Fibroblast of mammary gland (primary cell): ENCODE measurements at regions not wholly inside any gene's neighbourhood (a gene's known extent, or its start where the extent isn't known, plus 50 kb on each side); places are given as distances from the start of the nearest gene placed in this dataset.
"Not testable (repeated sequence)": the region's sequence is repeated elsewhere in the genome, so short reads cannot be mapped to it uniquely, and the experiment has no call there.

ENCODE experiments used
- DNase-seq: peaks from one replicate; pipeline ENCODE4 v3.0.0-alpha.2; 2010; ENCODE audit warnings: low read depth
- H3K4me3 ChIP-seq: 2 replicates; pipeline ENCODE4 v1.5.1; 2011; ENCODE audit warnings: low read depth, mild to moderate bottlenecking, low read length, moderate library complexity; ENCODE audit not compliant: control insufficient read depth
- CTCF ChIP-seq: conservative IDR thresholded peaks from 2 replicates; pipeline ENCODE4 v1.5.1; 2011; ENCODE audit warnings: low read depth, low read length, inconsistent platforms; ENCODE audit not compliant: control insufficient read depth, insufficient read depth

- no peak for DNase-seq
- H3K4me3 ChIP-seq: no peak overlapping the region
- no peak for TF ChIP-seq CTCF
Measured at GRCh38 chr6:115540077-115540869, 520.4 kb downstream of the FRK start.

GRCh38 chr6:115539531-115539930 is 521.2 kb downstream of the FRK start:
- no peak for TF ChIP-seq CTCF
- no peak for DNase-seq
- H3K4me3 ChIP-seq: no peak overlapping the region

DNA sequence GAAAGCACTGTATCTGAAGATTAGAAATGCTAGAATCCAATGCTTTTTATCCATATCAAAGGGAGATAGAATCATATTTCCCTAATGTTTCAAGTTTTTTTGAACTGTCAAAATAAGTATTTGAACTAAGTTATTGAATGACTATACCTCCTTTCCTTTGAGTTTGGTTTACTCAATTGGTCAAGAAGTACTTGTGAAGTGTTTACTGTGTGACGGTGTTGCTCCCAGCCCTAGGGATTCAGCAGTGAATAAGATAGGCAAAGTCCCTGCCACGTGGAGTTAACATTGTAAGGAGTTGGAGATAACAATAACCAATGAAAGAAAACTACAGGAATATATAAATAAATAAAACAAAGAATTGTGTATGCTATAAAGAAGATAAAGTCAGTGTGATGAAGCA is 535.9 kb downstream of the FRK start:
- no peak for DNase-seq
- no peak overlapping the region for H3K4me3 ChIP-seq
- no peak for TF ChIP-seq CTCF

- H3K4me3 ChIP-seq, DNase-seq: not testable (repeated sequence)
Measured at GRCh38 chr6:115521747-115522146, 538.9 kb downstream of the FRK start.

DNA sequence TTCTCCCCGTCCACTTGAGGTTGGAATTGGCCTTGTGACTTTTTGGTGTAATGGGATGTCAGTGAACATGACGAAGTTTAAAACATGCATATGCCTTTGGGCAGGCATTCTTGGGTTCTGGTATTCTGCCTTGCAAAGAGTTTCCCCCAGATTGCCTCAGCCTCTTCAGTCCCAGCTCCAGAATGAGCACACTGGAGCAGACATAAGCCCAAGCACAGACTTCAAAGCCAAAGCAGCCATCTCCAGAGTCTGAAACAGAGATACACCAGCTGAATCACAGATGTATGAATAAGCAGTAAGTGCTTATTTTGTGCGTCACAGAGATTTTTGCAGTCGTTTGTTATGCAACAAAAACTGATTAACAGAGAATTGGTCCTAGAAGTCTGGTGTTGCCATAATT is 546.0 kb downstream of the FRK start:
- no peak overlapping the region for H3K4me3 ChIP-seq
- DNase-seq: peak; percentile 21
- no peak for TF ChIP-seq CTCF

GRCh38 chr6:115512923-115513322 is 547.8 kb downstream of the FRK start:
- TF ChIP-seq CTCF: no peak
- DNase-seq: no peak
- no peak overlapping the region for H3K4me3 ChIP-seq

GRCh38 chr6:115511771-115512170 is 548.9 kb downstream of the FRK start:
- TF ChIP-seq CTCF: no peak
- no peak for DNase-seq
- no peak overlapping the region for H3K4me3 ChIP-seq

GRCh38 chr6:115502432-115502831 is 558.3 kb downstream of the FRK start:
- not testable (repeated sequence) for DNase-seq, H3K4me3 ChIP-seq
